D721Med (cell line): ENCODE measurements at regions not wholly inside any gene's neighbourhood (a gene's known extent, or its start where the extent isn't known, plus 50 kb on each side); places are given as distances from the start of the nearest gene placed in this dataset.

Source experiments
- DNase-seq: peaks from one replicate; pipeline ENCODE4 v3.0.0; 2011; ENCODE audit warnings: low spot score; ENCODE audit not compliant: insufficient read length
- FAIRE-seq: peaks from 2 replicates; lab custom pipeline; 2011; peaks lifted over from hg19 to GRCh38; lab: Jason Lieb, UNC
- CTCF ChIP-seq: IDR thresholded peaks from 2 replicates; pipeline ENCODE4 v1.5.1; 2012; ENCODE audit warnings: mild to moderate bottlenecking, control low read depth; ENCODE audit not compliant: insufficient read depth; ENCODE audit errors: missing control alignments

- TF ChIP-seq CTCF = no peak
- DNase-seq (no peak), FAIRE-seq (no peak)
These were observed 818.9 kb downstream of the KCNT2 start for GRCh38 chr1:195789321-195789720.

GRCh38 chr1:195788721-195789120, 819.5 kb downstream of the KCNT2 start:
- DNase-seq (no peak), FAIRE-seq (no peak)
- TF ChIP-seq CTCF = no peak

DNA sequence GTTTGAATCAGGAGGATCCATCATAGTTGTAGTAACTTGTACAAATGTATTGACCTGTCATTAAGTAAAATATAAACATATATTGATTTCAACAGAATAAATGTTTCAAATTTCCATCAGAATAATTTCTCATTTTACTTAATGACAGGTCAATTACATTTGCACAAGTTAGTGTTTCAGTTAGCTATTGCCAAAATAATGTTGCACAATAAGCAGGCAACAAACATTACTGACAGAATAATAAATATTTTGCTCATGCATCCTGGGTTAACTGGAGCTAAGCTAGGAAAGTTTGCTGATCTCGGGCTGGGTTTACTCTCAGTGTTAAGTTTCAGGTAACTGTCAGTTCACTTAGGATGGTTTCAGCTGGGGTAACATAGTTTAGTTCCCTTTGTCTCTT, 822.4 kb downstream of the KCNT2 start:
- TF ChIP-seq CTCF = no peak
- FAIRE-seq (no peak), DNase-seq (no peak)

- no peak for TF ChIP-seq CTCF
- no peak for DNase-seq
These were observed 834.3 kb downstream of the KCNT2 start for GRCh38 chr1:195773931-195774330.

DNA sequence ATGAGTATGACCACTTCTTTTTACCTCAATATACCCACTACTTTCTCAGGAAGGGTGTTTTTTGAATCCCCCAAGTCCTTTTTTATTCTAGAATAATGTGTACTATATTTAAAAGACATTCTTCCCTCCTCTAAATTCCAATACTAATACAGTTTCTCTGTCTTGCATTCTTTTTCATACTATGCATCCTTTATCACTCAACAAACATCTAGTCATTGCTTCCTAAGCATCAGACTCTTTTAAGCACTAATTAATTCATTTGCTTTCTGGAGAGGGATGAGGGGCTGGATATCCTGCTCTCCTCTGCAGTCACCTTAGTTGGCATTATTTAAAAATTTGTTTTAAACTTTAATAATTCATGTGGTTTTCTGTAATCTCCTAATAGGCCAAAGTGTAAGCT, 838.8 kb downstream of the KCNT2 start:
- no peak for FAIRE-seq
- DNase-seq = no peak
- TF ChIP-seq CTCF = no peak

More at GRCh38 chr1:195773931-195774330, 834.3 kb downstream of the KCNT2 start:
- FAIRE-seq = peak; percentile 77

DNA sequence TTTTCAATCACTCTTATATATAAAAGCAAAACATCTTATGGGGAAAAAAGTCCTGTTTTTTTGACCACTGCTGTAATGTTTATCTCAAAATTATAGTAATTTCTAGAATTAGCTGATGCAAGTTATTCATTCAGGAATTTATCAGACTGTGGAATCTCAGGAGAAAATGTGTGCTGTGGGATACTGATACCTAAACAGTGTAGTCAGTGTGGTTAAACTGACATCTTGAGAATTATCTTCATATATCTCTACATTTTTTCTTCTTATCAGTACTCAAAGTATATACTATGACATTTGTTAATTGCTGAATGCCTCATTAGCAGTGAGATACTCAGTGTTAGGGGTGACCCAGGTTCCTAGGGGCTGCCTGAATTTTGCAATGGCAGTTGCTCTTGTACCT, 839.3 kb downstream of the KCNT2 start:
- FAIRE-seq (no peak), DNase-seq (no peak)
- no peak for TF ChIP-seq CTCF

DNA sequence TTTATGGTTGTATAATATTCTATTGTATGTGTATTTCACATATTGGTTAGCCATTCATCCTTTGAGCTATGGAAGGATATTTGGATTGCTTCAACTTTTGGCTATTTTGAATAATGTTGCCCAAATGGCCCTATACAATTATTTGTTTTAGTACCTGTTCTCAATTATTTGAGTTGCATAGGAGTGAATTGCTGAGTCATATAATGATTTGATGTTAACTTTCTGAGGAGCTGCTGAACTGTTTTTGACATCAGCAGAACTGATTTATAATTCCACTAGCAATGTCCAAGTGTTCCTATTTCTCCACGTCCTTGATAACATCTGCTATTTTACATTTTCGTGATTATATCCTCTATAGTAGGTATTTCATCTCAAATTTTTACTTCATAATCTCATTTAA, 839.9 kb downstream of the KCNT2 start:
- no peak for TF ChIP-seq CTCF
- FAIRE-seq = peak; percentile 55
- no peak for DNase-seq
